ENCODE measurements at regions not wholly inside any gene's neighbourhood (a gene's known extent, or its start where the extent isn't known, plus 50 kb on each side); places are given as distances from the start of the nearest gene placed in this dataset.

DNA sequence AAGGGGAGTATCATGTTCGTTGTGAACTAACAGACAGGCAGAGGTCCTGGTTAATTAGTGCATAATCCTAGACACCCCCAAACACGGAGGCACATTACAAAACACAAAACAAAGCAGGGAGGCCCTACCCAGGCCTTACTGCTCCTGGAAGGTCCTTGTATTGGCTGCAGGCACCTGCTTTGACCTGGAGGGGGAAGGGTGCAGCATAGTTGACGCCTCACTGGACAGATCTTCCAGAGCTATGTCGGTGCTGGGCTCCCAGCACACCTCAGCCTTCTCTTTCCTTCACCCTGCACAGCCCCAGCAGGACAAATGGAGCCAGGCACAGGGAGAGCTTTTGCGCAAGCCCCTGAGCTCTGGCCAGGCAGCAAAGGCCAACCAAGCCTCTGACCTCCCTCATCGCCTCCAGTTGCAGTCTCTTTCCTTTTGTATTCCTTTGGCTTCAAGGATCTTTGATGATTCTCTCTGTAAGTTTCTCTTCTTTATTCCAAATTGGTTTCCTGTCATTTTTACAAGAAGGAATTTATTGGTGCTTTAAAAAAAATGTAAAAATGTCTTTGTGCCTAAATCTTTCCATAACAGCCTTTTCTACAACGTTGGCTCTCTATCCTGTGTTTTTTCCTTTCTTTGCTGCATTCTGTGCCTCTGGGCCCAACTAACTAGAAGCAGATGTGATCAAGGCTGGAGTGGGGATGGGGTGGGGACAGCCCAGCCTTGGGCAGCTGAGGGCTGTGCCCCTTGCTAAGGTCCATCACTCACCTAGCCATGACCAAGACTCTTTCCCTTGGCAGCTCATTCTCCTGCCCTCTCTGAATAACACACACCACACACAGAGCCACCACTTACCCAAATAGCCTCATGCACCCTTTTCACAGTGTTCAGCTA is 317.1 kb upstream of the NPVF start:
- ChIA-PET CTCF (no interaction called here), POLR2A (no interaction called here)
- ATAC-seq (ENCODE audit: poor library complexity) (no peak), DNase-seq (no peak)
- Mint-ChIP-seq H3K4me3 (no peak overlapping the region), H3K4me1 (ENCODE audit: low read depth) (peaks cover 4% of the 10 kb centered on the region), H3K27ac (no peak overlapping the region), H3K36me3 (ENCODE audit: low read depth) (no peaks in the 10 kb centered on the region), H3K9me3 (no peaks in the 10 kb centered on the region), H3K27me3 (peaks cover 22% of the 10 kb centered on the region)
- Histone ChIP-seq H3K27ac (ENCODE audit: low read depth in 1 of 2, low read length in 2 of 2) (no peak overlapping the region), H3K36me3 (ENCODE audit: insufficient read depth, low read length) (no peaks in the 10 kb centered on the region), H3K4me1 (ENCODE audit: insufficient read depth, low read length) (no peaks in the 10 kb centered on the region), H3K27me3 (ENCODE audit: control insufficient read depth in 1 of 2, insufficient read depth in 2 of 2, low read length in 2 of 2) (no peaks in the 10 kb centered on the region), H3K4me3 (ENCODE audit: low read length) (no peak overlapping the region), H3K9me3 (ENCODE audit: control insufficient read depth in 1 of 2, insufficient read depth in 1 of 2, low read length in 2 of 2) (no peaks in the 10 kb centered on the region)
- TF ChIP-seq, protein P1, sequence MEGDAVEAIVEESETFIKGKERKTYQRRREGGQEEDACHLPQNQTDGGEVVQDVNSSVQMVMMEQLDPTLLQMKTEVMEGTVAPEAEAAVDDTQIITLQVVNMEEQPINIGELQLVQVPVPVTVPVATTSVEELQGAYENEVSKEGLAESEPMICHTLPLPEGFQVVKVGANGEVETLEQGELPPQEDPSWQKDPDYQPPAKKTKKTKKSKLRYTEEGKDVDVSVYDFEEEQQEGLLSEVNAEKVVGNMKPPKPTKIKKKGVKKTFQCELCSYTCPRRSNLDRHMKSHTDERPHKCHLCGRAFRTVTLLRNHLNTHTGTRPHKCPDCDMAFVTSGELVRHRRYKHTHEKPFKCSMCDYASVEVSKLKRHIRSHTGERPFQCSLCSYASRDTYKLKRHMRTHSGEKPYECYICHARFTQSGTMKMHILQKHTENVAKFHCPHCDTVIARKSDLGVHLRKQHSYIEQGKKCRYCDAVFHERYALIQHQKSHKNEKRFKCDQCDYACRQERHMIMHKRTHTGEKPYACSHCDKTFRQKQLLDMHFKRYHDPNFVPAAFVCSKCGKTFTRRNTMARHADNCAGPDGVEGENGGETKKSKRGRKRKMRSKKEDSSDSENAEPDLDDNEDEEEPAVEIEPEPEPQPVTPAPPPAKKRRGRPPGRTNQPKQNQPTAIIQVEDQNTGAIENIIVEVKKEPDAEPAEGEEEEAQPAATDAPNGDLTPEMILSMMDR (IDR thresholded peaks at IDR 0.05) = no peak
- intact Hi-C loops (cut with DNase I, micrococcal nuclease) = no loop called here

DNA sequence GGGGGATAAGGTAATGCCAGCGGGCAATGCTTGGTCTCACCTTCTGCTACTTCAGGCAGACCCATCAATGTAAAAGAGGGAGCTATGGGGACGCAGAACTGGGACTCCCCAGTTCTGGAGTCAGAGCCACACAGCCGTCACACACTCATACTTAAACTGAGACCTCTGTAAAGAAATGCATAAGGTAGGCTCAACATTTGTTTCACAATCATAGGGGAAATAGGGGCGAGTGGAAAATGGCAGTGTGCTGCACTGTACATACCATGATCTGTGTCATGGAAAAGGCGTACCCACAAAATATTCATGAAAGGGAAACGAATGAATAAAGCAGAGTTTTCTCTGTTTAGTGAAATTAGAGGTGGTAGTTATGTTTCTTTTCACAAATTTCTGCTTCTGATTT is 318.0 kb upstream of the NPVF start:
- Histone ChIP-seq H3K27ac (ENCODE audit: low read depth in 1 of 2, low read length in 2 of 2) (no peak overlapping the region), H3K9me3 (ENCODE audit: control insufficient read depth in 1 of 2, insufficient read depth in 1 of 2, low read length in 2 of 2) (no peaks in the 10 kb centered on the region), H3K4me1 (ENCODE audit: insufficient read depth, low read length) (no peaks in the 10 kb centered on the region), H3K27me3 (ENCODE audit: control insufficient read depth in 1 of 2, insufficient read depth in 2 of 2, low read length in 2 of 2) (no peaks in the 10 kb centered on the region), H3K4me3 (ENCODE audit: low read length) (no peak overlapping the region), H3K36me3 (ENCODE audit: insufficient read depth, low read length) (no peaks in the 10 kb centered on the region)
- no peak for DNase-seq
- TF ChIP-seq, protein P1 (IDR thresholded peaks at IDR 0.05) = no peak
- no peaks in the 10 kb centered on the region for H3K36me3 Mint-ChIP-seq (ENCODE audit: low read depth)
- no peak overlapping the region for H3K27ac Mint-ChIP-seq
- ATAC-seq (ENCODE audit: poor library complexity) = no peak
- H3K4me1 Mint-ChIP-seq (ENCODE audit: low read depth) = peaks cover 4% of the 10 kb centered on the region
- peaks cover 22% of the 10 kb centered on the region for H3K27me3 Mint-ChIP-seq
- CTCF ChIA-PET = no interaction called here
- no peak overlapping the region for H3K4me3 Mint-ChIP-seq
- H3K9me3 Mint-ChIP-seq = no peaks in the 10 kb centered on the region
- POLR2A ChIA-PET = no interaction called here
- intact Hi-C loops (cut with DNase I, micrococcal nuclease) = no loop called here

DNA sequence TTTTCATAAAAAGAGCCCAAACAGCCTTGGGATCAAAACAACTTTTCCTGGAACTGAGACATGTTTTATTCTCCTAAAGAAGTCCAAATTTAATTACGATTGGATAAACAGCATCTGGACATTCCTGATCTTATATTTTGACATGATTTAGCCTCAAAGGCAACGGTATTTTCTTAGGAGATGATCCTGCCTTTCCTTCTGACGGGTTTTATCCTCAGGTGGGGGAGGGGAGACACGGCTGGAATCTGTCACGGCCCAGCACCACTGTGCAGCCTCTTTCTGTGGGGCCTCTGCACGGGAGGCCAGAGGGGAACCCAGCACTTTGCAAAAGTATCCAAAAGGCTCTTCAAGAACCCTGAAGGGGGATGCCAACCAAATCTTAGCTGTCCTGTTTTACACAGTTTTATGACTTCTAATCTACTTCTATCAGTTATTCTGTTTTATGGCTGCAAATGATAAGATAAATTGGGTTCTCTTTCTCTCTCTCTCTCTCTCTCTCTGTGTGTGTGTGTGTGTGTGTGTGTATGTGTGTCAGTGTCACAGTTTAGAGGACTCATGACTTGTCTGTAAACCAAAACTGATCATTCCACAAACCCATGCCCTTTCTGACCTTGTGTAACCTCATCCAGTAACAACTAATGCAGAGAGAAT is 321.1 kb upstream of the NPVF start:
- ATAC-seq (ENCODE audit: poor library complexity) (no peak), DNase-seq (no peak)
- Mint-ChIP-seq H3K36me3 (ENCODE audit: low read depth) (no peaks in the 10 kb centered on the region), H3K27me3 (peaks cover 12% of the 10 kb centered on the region), H3K27ac (no peak overlapping the region), H3K4me3 (no peak overlapping the region), H3K4me1 (ENCODE audit: low read depth) (peaks cover 4% of the 10 kb centered on the region), H3K9me3 (no peaks in the 10 kb centered on the region)
- ChIA-PET POLR2A (no interaction called here), CTCF (no interaction called here)
- Histone ChIP-seq H3K27ac (ENCODE audit: low read depth in 1 of 2, low read length in 2 of 2) (no peak overlapping the region), H3K36me3 (ENCODE audit: insufficient read depth, low read length) (no peaks in the 10 kb centered on the region), H3K4me1 (ENCODE audit: insufficient read depth, low read length) (no peaks in the 10 kb centered on the region), H3K4me3 (ENCODE audit: low read length) (no peak overlapping the region), H3K27me3 (ENCODE audit: control insufficient read depth in 1 of 2, insufficient read depth in 2 of 2, low read length in 2 of 2) (peaks cover 0 to 2% of the 10 kb centered on the region in 2 experiments), H3K9me3 (ENCODE audit: control insufficient read depth in 1 of 2, insufficient read depth in 1 of 2, low read length in 2 of 2) (no peaks in the 10 kb centered on the region)
- intact Hi-C loops (cut with DNase I, micrococcal nuclease) = no loop called here
- TF ChIP-seq, protein P1 (IDR thresholded peaks at IDR 0.05) = no peak
